ENCODE measurements at regions not wholly inside any gene's neighbourhood (a gene's known extent, or its start where the extent isn't known, plus 50 kb on each side); places are given as distances from the start of the nearest gene placed in this dataset.

DNA sequence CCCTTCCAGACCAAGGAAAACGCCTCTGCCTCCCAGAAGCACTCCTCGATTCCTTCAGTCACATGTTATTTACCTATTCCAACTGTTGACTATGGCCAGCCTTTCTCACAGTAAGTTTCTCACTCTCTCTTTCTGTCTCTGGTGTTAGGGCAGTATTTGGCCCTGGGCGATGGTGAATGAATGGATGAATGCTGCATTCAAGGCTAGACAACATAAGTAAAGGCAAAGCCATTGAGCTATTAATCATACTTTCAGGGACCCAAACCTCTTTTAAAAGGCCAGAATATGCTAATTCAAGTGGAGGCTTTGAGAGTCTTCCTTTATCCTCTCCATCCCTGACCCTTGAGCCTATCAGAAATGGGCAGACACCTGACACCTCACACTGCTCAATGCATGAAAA lies 78.5 kb downstream of the SEC61B start:
- TF ChIP-seq, protein P1, sequence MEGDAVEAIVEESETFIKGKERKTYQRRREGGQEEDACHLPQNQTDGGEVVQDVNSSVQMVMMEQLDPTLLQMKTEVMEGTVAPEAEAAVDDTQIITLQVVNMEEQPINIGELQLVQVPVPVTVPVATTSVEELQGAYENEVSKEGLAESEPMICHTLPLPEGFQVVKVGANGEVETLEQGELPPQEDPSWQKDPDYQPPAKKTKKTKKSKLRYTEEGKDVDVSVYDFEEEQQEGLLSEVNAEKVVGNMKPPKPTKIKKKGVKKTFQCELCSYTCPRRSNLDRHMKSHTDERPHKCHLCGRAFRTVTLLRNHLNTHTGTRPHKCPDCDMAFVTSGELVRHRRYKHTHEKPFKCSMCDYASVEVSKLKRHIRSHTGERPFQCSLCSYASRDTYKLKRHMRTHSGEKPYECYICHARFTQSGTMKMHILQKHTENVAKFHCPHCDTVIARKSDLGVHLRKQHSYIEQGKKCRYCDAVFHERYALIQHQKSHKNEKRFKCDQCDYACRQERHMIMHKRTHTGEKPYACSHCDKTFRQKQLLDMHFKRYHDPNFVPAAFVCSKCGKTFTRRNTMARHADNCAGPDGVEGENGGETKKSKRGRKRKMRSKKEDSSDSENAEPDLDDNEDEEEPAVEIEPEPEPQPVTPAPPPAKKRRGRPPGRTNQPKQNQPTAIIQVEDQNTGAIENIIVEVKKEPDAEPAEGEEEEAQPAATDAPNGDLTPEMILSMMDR (IDR thresholded peaks at IDR 0.05; ENCODE audit: low read depth, low read length) = no peak
- no peak for DNase-seq (ENCODE audit: low read depth in 1 of 2, low spot score in 1 of 2)

DNA sequence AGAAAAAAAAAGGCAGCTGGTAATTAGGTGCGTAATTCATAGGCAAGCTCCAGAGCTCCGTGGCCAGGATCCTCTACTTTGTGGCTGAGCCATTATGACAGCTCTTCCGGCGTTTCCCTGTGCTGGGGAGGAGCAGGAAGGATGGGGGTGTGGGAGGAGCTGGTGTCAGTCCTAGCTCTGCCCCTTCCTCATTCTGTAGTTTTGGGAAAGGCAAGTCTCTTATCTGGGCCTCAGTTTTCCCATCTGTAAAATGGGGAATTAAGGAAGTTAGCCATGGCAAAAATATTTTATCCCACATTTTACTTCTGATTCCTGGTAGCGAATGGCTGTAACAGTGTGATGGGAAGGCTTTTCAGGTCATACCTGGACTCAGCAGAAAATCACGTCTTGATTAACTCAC lies 81.1 kb downstream of the SEC61B start:
- Histone ChIP-seq H3K4me1 (ENCODE audit: low read depth) (no peaks in the 10 kb centered on the region), H3K36me3 (no peaks in the 10 kb centered on the region), H3K4me3 (no peak overlapping the region), H3K27ac (no peak overlapping the region), H3K27me3 (no peaks in the 10 kb centered on the region), H3K9me3 (ENCODE audit: low read depth) (no peaks in the 10 kb centered on the region)
- TF ChIP-seq, protein P1 (IDR thresholded peaks at IDR 0.05; ENCODE audit: low read depth, low read length) = no peak
- no peak for DNase-seq (ENCODE audit: low read depth in 1 of 2, low spot score in 1 of 2)

More for the DNA sequence above, 78.5 kb downstream of the SEC61B start:
- Histone ChIP-seq H3K27ac (no peak overlapping the region), H3K27me3 (no peaks in the 10 kb centered on the region), H3K4me3 (no peak overlapping the region), H3K36me3 (no peaks in the 10 kb centered on the region), H3K9me3 (ENCODE audit: low read depth) (no peaks in the 10 kb centered on the region), H3K4me1 (ENCODE audit: low read depth) (no peaks in the 10 kb centered on the region)

DNA sequence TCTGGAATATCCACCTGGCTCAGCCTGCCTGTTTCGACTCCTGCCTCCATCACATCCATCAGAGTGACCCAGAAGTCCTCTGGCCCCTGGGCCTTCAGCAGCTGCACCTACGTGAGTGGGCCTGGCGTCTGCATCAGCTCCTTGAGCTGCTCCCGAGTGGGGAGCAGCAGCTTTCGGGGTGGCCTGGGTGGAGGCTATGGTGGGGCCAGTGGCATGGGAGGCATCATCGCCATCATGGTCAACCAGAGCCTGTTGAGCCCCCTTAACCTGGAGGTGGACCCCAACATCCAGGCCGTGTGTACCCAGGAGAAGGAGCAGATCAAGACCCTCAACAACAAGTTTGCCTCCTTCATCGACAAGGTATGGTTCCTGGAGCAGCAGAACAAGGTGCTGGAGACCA lies 83.0 kb downstream of the SEC61B start:
- no peaks in the 10 kb centered on the region for H3K4me1 ChIP-seq (ENCODE audit: low read depth)
- no peak for DNase-seq (ENCODE audit: low read depth in 1 of 2, low spot score in 1 of 2)
- H3K9me3 ChIP-seq (ENCODE audit: low read depth) = no peaks in the 10 kb centered on the region
- no peaks in the 10 kb centered on the region for H3K27me3 ChIP-seq
- H3K4me3 ChIP-seq = no peak overlapping the region
- no peak overlapping the region for H3K27ac ChIP-seq
- TF ChIP-seq, protein P1 (IDR thresholded peaks at IDR 0.05; ENCODE audit: low read depth, low read length) = no peak
- no peaks in the 10 kb centered on the region for H3K36me3 ChIP-seq

DNA sequence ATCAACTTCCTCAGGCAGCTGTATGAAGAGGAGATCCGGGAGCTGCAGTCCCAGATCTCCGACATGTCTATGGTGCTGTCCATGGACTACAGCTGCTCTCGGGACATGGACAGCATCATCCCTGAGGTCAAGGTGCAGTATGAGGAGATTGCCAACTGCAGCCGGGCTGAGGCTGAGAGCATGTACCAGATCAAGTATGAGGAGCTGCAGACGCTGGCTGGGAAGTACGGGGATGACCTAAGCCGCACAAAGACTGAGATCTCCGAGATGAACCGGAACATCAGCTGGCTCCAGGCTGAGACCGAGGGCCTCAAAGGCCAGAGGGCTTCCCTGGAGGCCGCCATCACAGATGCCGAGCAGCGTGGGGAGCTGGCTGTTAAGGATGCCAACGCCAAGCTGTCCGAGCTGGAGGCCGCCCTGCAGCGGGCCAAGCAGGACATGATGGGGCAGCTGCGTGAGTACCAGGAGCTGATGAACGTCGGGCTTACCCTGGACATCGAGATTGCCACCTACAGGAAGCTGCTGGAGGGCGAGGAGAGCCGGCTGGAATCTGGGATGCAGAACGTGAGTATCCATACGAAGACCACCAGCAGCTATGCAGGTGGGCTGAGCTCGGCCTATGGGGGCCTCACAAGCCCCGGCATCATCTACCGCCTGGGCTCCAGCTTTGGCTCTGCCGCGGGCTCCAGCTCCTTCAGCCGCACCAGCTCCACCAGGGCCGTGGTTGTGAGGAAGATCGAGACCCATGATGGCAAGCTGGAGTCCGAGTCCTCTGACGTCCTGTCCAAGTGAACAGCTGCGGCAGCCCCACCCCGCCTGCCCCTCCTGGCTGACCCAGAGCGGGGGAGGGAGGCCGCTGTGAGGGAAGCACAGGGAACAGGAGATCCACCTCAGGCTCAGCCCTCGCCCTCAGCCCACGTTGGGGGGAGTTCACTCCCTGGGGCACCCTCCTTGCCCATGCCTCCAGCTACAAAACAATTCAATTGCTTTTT lies 84.0 kb downstream of the SEC61B start:
- TF ChIP-seq, protein P1 (IDR thresholded peaks at IDR 0.05; ENCODE audit: low read depth, low read length) = no peak
- no peaks in the 10 kb centered on the region for H3K36me3 ChIP-seq
- no peak for DNase-seq (ENCODE audit: low read depth in 1 of 2, low spot score in 1 of 2)
- H3K4me1 ChIP-seq (ENCODE audit: low read depth) = no peaks in the 10 kb centered on the region
- H3K9me3 ChIP-seq (ENCODE audit: low read depth) = no peaks in the 10 kb centered on the region
- no peak overlapping the region for H3K4me3 ChIP-seq
- H3K27me3 ChIP-seq = no peaks in the 10 kb centered on the region
- no peak overlapping the region for H3K27ac ChIP-seq

DNA sequence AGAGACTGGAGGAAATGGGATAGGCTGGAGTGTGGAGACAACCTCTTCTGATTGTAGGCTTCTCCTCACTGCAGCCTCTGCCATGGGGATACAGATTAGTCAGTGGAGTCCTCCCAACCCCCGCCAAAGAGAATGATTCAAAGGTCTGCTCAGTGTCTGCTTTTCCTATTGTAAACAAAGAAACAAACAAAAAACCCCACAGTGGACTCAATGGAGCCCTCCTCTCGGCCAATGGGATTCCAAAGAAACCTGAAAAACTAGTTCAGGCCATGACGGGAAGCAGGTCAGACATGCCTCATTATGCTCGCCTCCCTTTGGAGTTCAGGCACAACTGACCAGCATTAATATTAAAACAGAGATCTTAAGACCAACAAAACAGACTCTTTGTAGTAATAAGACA lies 85.8 kb downstream of the SEC61B start:
- no peak for DNase-seq (ENCODE audit: low read depth in 1 of 2, low spot score in 1 of 2)
- H3K4me1 ChIP-seq (ENCODE audit: low read depth) = no peaks in the 10 kb centered on the region
- TF ChIP-seq, protein P1 (IDR thresholded peaks at IDR 0.05; ENCODE audit: low read depth, low read length) = no peak
- H3K36me3 ChIP-seq = no peaks in the 10 kb centered on the region
- H3K27ac ChIP-seq = no peak overlapping the region
- H3K4me3 ChIP-seq = no peak overlapping the region
- no peaks in the 10 kb centered on the region for H3K27me3 ChIP-seq
- H3K9me3 ChIP-seq (ENCODE audit: low read depth) = no peaks in the 10 kb centered on the region
